Adipocyte (in vitro differentiated cells): ENCODE measurements at regions not wholly inside any gene's neighbourhood (a gene's known extent, or its start where the extent isn't known, plus 50 kb on each side); places are given as distances from the start of the nearest gene placed in this dataset.

Experiments
- DNase-seq: peaks from one replicate; pipeline ENCODE4 v3.0.0-alpha.2; 2015; ENCODE audit warnings: low read depth
- H3K27me3 ChIP-seq: replicated peaks from 2 replicates; pipeline ENCODE4 v1.7.0; 2013; ENCODE audit warnings: mild to moderate bottlenecking, low read length, moderate library complexity; ENCODE audit not compliant: control insufficient read depth, insufficient read depth
- H3K36me3 ChIP-seq: 2 replicates; pipeline ENCODE4 v1.7.0; 2013; ENCODE audit warnings: low read length, mild to moderate bottlenecking, moderate library complexity; ENCODE audit not compliant: control insufficient read depth, insufficient read depth, severe bottlenecking
- H3K4me1 ChIP-seq: 2 replicates; pipeline ENCODE4 v1.7.0; 2013; ENCODE audit warnings: mild to moderate bottlenecking, low read length, moderate library complexity; ENCODE audit not compliant: control insufficient read depth, insufficient read depth
- H3K4me3 ChIP-seq: 2 replicates; pipeline ENCODE4 v1.7.0; 2013; ENCODE audit warnings: mild to moderate bottlenecking, low read length, moderate library complexity
- H3K9ac ChIP-seq: 2 replicates; pipeline ENCODE4 v1.7.0; 2013; ENCODE audit warnings: mild to moderate bottlenecking, low read length, moderate library complexity
- H3K9me3 ChIP-seq: 2 replicates; pipeline ENCODE4 v1.7.0; 2013; ENCODE audit warnings: mild to moderate bottlenecking, low read length, moderate library complexity; ENCODE audit not compliant: control insufficient read depth

DNA sequence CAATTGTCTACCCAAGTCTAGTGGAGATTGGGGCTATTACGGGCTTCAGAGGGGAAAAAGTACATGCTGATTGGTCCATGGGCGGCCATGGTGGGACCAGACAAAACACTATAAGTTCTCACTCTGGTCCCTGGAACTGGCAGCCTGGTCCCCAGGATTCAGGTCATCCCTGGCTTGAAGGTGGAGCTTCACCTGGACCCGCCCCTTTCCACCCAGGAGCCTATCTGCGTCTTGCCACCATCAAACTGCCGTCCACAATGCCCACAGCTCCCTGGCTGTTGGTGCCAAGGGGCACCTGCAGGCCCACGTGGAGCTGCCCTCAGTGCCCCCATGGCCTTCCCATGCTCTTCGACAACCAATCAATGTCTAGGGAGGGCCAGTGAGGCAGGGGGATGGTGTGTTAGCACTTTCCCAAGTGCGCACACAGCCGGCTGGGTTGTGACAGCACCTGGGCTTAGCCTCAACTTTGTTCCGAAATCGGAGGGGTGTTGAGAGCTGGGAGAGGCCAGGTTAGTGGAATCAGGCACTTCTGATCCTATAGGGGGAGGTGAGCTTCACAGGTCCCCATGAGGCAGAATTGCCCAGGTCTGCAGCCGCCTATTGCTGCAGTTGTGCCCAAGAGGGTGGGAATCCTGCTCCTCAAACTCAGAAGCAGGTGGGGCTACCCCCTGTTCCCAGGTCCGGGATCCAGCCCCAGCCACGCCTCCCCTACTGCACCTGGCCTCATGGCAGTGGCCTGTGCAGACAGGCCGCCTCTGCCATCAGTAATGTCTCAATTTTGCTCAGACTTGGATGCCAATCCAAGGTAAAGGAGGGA, 1369.4 kb upstream of the PRMT6 start:
- Histone ChIP-seq H3K9me3 (peaks cover 11% of the 10 kb centered on the region), H3K4me1 (no peaks in the 10 kb centered on the region), H3K9ac (no peak overlapping the region), H3K27me3 (no peaks in the 10 kb centered on the region), H3K4me3 (no peak overlapping the region), H3K36me3 (no peaks in the 10 kb centered on the region)
- no peak for DNase-seq

DNA sequence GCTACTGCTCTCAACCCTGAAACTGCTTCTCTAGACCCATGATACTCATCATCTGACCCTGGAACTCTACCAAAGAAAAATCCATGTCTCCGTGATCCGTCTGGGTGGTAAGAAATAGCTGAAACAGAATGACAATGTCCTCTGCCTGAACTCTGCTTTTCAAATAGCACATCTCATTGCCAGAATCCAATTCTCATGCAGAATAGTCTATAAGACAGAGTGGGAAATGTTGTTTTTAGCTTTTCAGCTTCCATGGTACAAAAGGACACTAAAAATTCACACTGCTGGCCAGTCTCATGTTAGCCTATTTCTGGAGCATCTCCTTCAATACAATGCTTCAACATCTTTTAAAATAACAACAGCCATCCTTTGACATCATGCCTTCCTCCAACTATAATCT, 1355.8 kb upstream of the PRMT6 start:
- Histone ChIP-seq H3K9me3 (no peaks in the 10 kb centered on the region), H3K4me1 (no peaks in the 10 kb centered on the region), H3K4me3 (no peak overlapping the region), H3K9ac (no peak overlapping the region), H3K27me3 (no peaks in the 10 kb centered on the region), H3K36me3 (no peaks in the 10 kb centered on the region)
- no peak for DNase-seq

DNA sequence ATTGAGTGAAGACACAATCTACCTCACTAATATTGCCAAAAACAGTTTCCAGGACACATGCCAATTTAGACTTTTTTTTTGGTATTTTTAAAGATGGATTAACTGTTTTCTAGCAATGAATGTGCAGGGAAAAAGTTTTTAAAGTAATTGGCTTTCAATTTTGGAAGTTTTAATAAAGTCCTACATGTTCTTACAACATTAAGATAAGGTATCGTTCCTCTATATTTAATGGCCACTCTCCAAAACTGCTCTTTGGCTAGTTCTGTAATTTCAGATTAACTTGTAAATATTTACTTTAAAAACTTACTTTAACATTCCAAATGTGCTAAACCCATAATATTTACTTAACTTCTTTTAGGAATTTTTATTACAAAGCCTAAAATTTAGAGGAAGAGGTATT, 1332.2 kb upstream of the PRMT6 start:
- no peaks in the 10 kb centered on the region for H3K9me3 ChIP-seq
- DNase-seq, result no peak
- H3K36me3 ChIP-seq, result no peaks in the 10 kb centered on the region
- H3K4me3 ChIP-seq, result no peak overlapping the region
- no peak overlapping the region for H3K9ac ChIP-seq
- no peaks in the 10 kb centered on the region for H3K27me3 ChIP-seq
- no peaks in the 10 kb centered on the region for H3K4me1 ChIP-seq

DNA sequence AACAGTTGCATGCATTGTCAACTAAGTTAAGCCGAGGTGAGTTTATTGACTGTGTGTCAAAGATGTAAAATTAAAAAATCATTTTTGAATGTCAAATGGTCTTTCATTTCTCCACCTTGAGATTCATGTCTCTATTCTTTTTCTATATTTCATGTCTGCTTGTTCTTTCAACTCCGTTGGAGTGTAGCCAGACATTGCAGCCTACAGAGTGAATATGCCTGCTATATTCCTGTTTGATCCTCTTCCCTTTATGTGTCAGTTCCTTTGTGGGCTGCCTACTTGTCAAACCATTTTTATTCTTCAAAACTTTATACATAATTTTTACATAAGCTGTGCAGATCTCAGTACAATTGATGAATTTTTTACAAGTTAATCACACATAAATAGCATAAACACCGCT, 1325.8 kb upstream of the PRMT6 start:
- no peaks in the 10 kb centered on the region for H3K9me3 ChIP-seq
- no peaks in the 10 kb centered on the region for H3K27me3 ChIP-seq
- H3K4me3 ChIP-seq, result no peak overlapping the region
- DNase-seq, result no peak
- no peak overlapping the region for H3K9ac ChIP-seq
- no peaks in the 10 kb centered on the region for H3K4me1 ChIP-seq
- H3K36me3 ChIP-seq, result no peaks in the 10 kb centered on the region

DNA sequence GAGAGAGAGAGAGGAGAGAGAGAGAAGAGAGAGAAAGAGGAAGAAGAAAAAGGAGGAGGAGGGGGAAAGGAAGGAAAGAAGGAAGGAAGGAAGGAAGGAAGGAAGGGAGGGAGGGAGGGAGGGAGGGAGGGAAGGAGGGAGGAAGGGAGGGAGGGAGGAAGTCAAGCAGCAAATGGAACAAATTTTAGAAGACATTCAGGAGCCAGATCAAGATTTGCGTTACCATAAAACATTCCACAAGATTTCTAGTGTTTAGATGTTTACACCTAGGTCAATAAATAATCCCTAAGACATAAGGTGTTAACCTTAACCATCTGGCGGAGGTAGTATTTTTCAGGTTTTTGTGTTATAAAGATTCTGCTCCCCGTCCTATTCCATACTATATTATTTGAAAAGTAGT, 1320.1 kb upstream of the PRMT6 start:
- Histone ChIP-seq H3K9me3 (no peaks in the 10 kb centered on the region), H3K4me1 (no peaks in the 10 kb centered on the region), H3K27me3 (no peaks in the 10 kb centered on the region), H3K4me3 (no peak overlapping the region), H3K9ac (no peak overlapping the region), H3K36me3 (no peaks in the 10 kb centered on the region)
- DNase-seq, result no peak

DNA sequence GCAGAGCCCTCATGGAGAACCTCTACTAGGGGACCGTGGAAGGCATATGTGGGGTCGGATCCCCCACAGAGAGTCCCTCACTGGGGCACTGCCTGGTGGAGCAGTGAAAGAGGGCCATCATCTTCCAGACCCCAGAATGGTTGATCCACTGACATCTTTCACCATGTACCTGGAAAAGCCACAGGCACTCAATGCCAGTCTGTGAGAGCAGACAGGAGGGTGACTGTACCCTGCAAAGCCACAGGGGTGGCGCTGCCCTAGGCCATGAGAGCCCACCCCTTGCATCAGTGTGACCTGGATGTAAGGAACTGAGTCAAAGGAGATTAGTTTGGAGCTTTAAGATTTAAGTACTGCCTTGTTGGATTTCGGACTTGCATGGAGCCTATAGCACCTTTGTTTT, 1276.7 kb upstream of the PRMT6 start:
- H3K4me3 ChIP-seq, result no peak overlapping the region
- H3K9me3 ChIP-seq, result peaks cover 7% of the 10 kb centered on the region
- H3K9ac ChIP-seq, result no peak overlapping the region
- no peaks in the 10 kb centered on the region for H3K36me3 ChIP-seq
- H3K27me3 ChIP-seq, result no peaks in the 10 kb centered on the region
- no peaks in the 10 kb centered on the region for H3K4me1 ChIP-seq
- no peak for DNase-seq

DNA sequence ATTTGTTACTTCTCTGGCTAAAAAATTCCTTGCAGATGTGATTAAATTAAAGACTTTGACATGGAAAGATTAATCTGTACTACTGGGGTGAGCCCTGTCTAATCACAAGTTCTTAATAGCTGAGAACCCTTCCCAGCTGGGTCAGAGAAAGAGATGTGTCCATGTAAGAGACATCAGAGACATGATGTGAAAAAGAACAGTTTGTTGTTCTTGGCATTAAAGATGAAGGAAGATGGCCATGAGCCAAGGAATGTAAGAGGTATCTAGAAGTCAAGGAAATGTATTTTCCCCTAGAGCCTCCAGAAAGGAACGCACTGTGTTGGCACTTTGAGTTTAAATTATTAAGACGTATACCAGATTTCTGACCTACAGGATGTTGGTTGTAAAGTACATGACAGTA, 1271.5 kb upstream of the PRMT6 start:
- no peaks in the 10 kb centered on the region for H3K27me3 ChIP-seq
- no peaks in the 10 kb centered on the region for H3K36me3 ChIP-seq
- H3K4me1 ChIP-seq, result no peaks in the 10 kb centered on the region
- DNase-seq, result no peak
- H3K4me3 ChIP-seq, result no peak overlapping the region
- no peaks in the 10 kb centered on the region for H3K9me3 ChIP-seq
- no peak overlapping the region for H3K9ac ChIP-seq

DNA sequence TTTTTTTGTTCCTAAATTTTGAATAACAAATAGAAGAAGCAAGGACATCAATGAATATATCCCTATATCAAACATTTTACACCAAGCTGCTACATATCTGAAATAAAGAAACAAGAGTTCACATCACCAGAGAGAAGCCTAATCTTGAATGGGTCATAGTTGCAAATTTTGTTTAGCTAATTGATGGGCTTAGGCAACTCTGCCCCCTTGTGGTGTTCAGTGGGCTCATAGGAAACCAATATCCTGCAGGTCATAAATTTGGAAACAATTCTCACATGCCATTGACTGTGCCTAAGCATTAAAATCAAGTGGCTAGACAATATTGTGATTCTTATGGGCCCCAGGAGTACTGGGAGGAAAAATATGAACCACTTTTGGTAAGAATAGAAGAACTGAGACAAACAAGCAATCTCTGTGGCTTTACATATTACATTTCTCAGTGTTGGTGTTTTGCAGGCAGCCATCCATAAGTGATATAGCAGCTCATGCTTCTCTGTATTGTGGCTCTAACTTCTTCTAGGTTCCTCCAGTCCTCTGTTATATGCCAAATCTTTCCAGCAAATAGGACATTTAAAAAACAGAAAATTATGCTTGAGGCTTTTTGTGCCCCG, 1262.8 kb upstream of the PRMT6 start:
- Histone ChIP-seq H3K9me3 (no peaks in the 10 kb centered on the region), H3K4me1 (no peaks in the 10 kb centered on the region), H3K27me3 (no peaks in the 10 kb centered on the region), H3K36me3 (no peaks in the 10 kb centered on the region), H3K4me3 (no peak overlapping the region), H3K9ac (no peak overlapping the region)
- DNase-seq, result peak; percentile 72

DNA sequence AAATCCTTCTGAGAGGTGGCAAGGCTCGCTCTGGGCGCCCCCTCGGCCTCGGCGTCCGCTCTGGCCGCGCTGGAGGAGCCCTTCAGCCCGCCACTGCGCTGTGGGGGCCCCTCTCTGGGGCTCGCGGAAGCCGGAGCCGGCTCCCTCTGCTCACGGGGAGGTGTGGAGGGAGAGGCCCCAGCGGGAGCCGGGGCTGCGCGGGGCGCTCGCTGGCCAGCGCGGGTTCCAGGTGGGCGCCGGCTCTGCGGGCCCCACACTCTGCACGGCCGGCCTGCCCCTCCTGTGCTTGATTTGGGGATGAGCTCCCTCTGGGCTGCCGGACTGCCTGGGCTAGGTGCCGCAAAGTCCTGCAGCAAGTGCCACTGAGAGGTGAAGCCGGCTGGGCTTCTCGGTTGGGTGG, 1260.7 kb upstream of the PRMT6 start:
- Histone ChIP-seq H3K4me1 (no peaks in the 10 kb centered on the region), H3K36me3 (no peaks in the 10 kb centered on the region), H3K9me3 (no peaks in the 10 kb centered on the region), H3K9ac (no peak overlapping the region), H3K27me3 (no peaks in the 10 kb centered on the region), H3K4me3 (no peak overlapping the region)
- no peak for DNase-seq

DNA sequence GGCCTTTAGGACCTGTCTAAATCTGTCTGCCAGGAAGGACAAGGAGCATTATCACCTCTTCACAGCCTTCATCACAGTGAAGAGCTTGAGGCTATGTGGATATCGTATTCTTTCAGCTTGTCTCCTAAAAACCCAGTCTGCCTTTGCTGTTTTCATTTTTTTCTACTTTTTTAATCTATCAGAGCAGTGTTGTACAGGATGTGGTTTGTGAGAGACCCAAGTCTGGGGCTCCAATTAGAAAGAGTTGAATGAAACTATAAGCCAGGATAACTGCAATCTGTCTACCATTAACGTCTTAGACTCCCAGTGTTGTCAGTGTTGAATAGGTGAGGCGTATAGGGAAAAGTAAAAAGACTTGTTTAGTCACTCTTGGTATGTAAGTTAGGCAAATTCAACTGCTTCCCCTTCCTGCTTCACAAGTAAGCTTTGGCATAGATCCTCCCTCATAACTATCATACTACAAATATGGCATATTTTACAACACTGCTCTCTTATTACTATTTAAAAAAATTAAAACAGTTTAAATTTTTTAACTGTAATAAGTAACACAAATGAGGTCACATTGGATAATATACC, 1225.8 kb upstream of the PRMT6 start:
- Histone ChIP-seq H3K27me3 (no peaks in the 10 kb centered on the region), H3K4me3 (no peak overlapping the region), H3K4me1 (no peaks in the 10 kb centered on the region), H3K9me3 (no peaks in the 10 kb centered on the region), H3K9ac (no peak overlapping the region), H3K36me3 (no peaks in the 10 kb centered on the region)
- DNase-seq, result no peak

DNA sequence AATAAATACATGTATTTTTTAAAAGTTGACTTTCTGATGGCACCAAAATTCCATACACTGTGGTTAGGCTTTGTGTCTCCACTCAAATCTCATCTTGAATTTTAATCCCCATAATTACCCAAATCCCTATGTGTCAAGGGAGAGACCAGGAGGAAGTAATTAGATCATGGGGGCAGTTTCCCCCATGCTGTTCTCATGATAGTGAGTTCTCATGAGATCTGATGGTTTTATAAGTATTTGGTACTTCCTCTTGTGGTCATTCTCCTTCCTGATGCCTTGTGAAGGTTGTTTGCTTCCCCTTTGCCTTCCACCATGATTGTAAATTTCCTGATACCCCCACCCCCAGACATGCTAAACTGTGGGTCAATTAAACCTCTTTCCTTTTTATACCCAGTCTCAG, 1218.4 kb upstream of the PRMT6 start:
- Histone ChIP-seq H3K27me3 (no peaks in the 10 kb centered on the region), H3K9ac (no peak overlapping the region), H3K36me3 (no peaks in the 10 kb centered on the region), H3K4me3 (no peak overlapping the region), H3K9me3 (no peaks in the 10 kb centered on the region), H3K4me1 (no peaks in the 10 kb centered on the region)
- DNase-seq, result no peak
